ENCODE measurements at regions not wholly inside any gene's neighbourhood (a gene's known extent, or its start where the extent isn't known, plus 50 kb on each side); places are given as distances from the start of the nearest gene placed in this dataset.

- no peak for DNase-seq
Measured at GRCh38 chr5:149441986-149442385, 62.9 kb upstream of the IL17B start.

DNA sequence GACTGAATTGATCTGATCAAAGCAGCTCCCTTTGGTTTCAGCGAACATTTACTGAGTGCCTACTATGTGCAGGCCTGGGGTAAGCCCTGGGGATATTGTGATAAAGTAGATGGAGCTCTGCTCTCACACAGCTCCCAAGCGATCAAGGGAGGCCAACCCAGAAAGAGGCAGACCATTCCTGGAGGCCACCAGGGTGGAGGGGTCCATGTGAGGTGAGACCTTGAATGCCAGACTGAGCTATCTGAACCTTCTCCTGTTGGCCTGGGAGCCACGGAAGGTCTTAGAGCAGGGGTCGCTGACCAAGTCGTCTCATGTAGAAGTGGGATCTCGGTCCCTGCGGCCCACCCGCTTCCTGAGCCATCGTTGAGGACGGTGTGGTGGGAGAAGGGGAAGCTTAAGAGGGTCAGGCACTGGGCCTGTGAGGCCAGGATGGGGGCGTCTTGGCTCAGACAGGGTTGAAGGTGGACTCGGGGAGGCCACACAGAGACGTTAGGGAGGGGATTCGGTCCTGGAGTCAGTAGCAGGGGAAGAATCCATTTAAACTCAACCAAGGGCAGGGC, 62.2 kb upstream of the IL17B start:
- no peak for DNase-seq

GRCh38 chr5:149439899-149440542, 60.9 kb upstream of the IL17B start:
- no peak for DNase-seq

- no peak for DNase-seq
Measured at GRCh38 chr5:149438711-149439132, 59.6 kb upstream of the IL17B start.

GRCh38 chr5:149438281-149438680, 59.2 kb upstream of the IL17B start:
- no peak for DNase-seq

DNA sequence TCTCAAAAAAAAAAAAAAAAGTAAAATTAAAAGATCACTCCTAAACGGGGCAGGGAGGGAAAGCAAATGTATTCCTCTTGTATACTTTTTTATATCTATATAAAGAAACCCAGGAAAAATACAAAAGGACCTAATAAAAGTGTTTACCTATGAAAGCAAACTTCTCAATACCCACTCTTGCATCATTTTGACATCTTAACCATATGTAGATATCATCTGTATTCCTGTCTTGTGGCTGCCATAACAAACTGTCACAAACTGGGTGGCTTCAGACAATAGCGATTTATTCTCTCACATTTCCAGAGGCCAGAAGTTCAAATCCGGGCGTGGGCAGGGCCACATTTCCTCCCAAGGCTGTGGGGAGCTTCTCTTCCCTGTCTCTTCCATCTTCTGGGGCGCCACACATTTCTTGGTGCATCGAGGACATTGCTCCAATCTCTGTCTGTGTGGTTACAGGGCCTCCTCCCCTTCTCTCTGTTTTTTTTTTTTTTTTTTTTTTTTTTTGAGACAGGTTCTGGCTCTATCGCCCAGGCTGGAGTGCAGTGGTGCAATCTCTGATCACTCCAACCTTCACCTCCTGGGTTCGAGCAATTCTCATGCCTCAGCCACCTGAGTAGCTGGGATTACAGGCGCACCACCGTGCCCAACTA, 58.4 kb upstream of the IL17B start:
- no peak for DNase-seq

DNA sequence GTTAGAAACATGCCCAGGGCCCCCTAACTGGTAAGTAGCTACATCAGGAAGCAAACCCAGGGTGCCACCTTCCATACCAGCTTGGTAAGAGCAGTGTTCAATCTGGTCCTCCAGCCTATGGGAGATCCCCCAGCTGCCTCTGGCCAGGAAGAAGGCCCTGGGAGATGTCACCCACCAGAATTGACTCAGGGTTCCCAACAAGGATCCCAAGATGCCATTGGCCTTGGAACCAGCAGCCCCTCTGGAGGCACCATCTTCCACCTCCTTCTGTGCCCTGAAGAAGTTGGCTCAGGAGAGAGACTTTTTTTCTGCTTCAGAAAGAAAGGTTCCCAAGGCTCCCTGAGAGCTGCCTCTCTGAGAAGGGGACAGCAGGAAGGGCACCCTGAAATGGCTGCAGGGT, 56.6 kb upstream of the IL17B start:
- DNase-seq, result no peak

DNA sequence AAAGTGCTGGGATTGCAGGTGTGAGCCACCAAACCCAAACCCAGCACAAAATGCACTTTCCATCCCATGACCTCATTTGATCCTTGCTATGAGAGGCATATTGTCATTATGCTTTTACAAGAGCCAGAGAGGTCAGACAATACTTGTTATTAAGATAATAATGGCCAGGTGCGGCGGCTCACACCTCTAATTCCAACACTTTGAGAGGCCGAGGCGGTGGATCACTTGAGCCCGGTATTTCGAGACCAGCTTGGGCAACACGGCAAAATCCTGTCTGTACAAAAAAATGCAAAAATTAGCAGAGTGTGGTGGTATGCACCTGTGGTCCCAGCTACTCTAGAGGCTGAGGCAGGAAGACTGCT, 55.9 kb upstream of the IL17B start:
- no peak for DNase-seq

- DNase-seq, result peak; percentile 78
Measured at GRCh38 chr5:149434162-149435014, 55.3 kb upstream of the IL17B start.

DNA sequence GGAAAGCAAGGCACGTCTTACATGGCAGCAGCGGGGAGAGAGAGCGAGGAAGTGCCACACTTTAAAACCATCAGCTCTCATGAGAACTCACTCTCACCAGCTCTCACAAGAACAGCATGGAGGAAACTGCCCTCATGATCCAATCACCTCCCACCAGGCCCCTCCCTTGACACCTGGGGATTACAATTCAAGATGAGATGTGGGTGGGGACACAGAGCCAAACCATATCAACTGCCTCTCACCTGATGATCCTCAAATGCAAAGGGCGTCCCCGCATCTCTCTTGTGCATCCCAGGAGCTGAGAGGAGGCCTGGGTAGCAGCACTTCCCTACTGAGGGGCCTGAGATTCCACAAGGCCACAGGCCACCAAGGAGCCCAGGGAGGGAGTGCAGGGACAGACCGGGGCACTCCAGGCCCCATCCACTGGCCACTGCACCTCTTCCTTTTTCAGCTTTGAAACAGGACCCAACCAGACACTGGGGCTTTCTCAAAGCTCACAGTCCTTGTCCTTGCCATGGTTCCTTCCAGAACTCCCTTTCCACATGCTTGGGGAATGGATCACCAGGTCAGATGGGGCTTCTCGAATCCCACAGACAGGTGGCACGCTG, 54.5 kb upstream of the IL17B start:
- DNase-seq, result no peak

- DNase-seq, result no peak
Measured at GRCh38 chr5:149432911-149433401, 53.9 kb upstream of the IL17B start.

- DNase-seq, result no peak
Measured at GRCh38 chr5:149432376-149432775, 53.3 kb upstream of the IL17B start.

GRCh38 chr5:149429839-149430721, 51.0 kb upstream of the IL17B start:
- DNase-seq, result no peak

Measured in activated CD8-positive, alpha-beta memory T cell treated with anti-CD3 and anti-CD28 coated beads for 24 hours (primary cell).